Left lobe of liver (tissue), 2 donors: ENCODE measurements at regions not wholly inside any gene's neighbourhood (a gene's known extent, or its start where the extent isn't known, plus 50 kb on each side); places are given as distances from the start of the nearest gene placed in this dataset.

Experiments used
- ATAC-seq: fragments of 200-7000 bp; cut with Tn5 transposase; one replicate; pipeline ENCODE4 v1.9.1; 2020; ENCODE audit warnings: mild to moderate bottlenecking, moderate library complexity
- DNase-seq: peaks from one replicate; pipeline ENCODE4 v3.0.0-alpha.2; 2020; ENCODE audit warnings: low spot score
- donor health status: DM: no; HTN: no; CAD: no; lungs with moderate emphysema.
- donor health status: DM: no; HTN: yes; CAD: no.

GRCh38 chr15:93587059-93587521 is 498.1 kb upstream of the RGMA start:
- DNase-seq, result no peak
- no peak for ATAC-seq

GRCh38 chr15:93585012-93585411 is 496.0 kb upstream of the RGMA start:
- no peak for DNase-seq
- no peak for ATAC-seq

GRCh38 chr15:93583968-93584367 is 495.0 kb upstream of the RGMA start:
- DNase-seq (no peak), ATAC-seq (no peak)

DNA sequence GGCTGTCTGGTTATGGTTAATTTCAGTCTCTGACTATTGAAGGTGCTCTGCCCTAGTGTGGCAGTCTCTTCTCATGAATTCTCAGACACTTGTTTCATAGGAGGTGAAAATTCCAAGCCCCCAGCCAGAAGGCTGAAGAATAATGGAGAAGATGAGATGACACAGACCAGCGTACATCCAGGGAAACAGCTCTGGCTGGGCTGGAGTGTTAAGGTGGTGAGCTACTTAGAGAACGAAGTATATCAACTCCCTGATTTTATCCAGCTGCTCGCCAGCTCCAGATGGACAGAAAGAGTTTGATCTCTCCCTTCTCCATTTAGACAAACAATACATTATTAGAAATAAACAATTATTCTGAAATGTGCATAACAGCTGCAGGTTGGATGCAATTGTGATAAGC is 494.5 kb upstream of the RGMA start:
- DNase-seq (no peak), ATAC-seq (no peak)

GRCh38 chr15:93570527-93570926 is 481.5 kb upstream of the RGMA start:
- DNase-seq (no peak), ATAC-seq (no peak)

GRCh38 chr15:93566762-93567161 is 477.8 kb upstream of the RGMA start:
- DNase-seq, result no peak
- no peak for ATAC-seq

- DNase-seq (no peak), ATAC-seq (no peak)
Observed at GRCh38 chr15:93565201-93565600, 476.2 kb upstream of the RGMA start.

- ATAC-seq (no peak), DNase-seq (no peak)
Observed at GRCh38 chr15:93563218-93563617, 474.2 kb upstream of the RGMA start.

DNA sequence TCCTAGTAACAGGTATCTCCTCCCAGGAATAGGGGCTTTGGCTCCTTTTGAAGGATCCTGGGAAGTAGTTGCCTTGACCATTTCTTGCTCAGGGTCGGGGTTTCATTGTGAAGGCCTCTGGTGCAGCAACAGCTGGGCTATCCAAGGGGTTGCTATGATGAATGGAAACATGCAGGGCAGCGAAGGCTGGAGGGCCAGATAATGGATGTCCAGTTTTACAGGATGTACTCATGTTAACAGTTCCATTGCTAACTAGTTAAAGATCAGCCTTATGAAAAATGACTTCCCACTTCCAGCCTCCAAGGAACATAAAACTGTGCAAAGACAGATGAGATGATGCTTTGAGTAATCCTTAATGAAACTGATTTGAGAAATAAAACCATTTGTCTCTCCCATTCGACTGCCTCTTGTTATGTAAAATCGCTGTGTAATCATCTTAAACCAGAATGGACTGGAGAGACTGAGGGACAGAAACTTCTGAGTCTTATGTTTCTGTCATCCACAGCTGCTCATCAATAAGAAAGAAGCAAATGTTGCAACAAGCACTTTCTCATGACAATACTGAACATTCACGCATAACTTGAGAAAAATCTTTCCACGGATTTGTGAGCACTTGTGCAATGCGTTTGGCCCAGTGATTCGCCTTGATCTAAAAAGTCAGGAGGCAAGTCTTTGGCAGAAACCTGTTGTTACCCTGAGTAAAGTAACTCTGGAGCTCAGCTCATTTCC is 473.5 kb upstream of the RGMA start:
- ATAC-seq (no peak), DNase-seq (no peak)

DNA sequence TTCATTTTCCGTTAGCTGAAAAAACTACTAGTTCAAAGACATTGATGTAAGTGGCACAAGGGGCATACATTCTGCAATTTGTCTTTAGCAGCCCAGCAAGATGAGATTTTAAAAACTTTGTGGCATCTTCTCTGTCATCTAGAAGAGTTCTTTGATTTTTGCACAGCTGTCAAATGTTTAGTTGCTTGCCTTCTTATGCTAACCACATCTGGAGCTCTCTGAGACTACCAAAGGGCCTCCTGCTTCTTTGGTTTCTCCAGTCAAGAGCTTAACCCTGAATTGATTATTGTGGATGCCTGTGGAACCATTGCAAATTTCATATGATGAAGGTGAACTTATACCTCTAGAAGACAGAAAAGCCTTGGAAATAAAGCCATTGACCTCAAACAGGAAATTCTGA is 468.7 kb upstream of the RGMA start:
- ATAC-seq, result no peak
- DNase-seq, result no peak

- DNase-seq, result no peak
- ATAC-seq, result no peak
Observed at GRCh38 chr15:93553167-93553935, 464.3 kb upstream of the RGMA start.

DNA sequence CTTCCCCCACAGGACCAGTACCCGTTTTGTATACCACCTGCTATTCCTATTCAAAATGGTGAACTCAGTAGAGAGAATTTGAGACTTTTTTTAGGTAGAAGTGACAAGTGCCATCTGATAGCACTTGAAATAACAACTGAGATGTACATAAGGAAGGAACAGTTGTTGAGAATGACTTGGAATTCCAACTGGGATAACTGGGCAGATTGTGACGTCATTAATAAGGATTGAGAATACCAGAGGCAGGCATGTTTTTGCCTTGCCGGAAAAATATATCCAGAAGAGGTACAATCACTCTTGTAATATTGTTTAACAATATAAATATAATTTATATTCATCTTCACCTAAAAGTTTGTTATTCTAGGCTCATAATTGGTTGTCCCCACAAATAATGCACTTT is 454.1 kb upstream of the RGMA start:
- DNase-seq, result no peak
- ATAC-seq, result no peak

- DNase-seq (no peak), ATAC-seq (no peak)
Observed at GRCh38 chr15:93527374-93528050, 438.5 kb upstream of the RGMA start.

GRCh38 chr15:93524432-93524831 is 435.4 kb upstream of the RGMA start:
- ATAC-seq (no peak), DNase-seq (no peak)

- ATAC-seq (no peak), DNase-seq (no peak)
Observed at GRCh38 chr15:93523481-93523880, 434.5 kb upstream of the RGMA start.

- ATAC-seq (no peak), DNase-seq (no peak)
Observed at GRCh38 chr15:93520206-93520605, 431.2 kb upstream of the RGMA start.

- DNase-seq, result no peak
- ATAC-seq, result no peak
Observed at GRCh38 chr15:93519599-93519998, 430.6 kb upstream of the RGMA start.

- ATAC-seq, result no peak
Observed at GRCh38 chr15:93517176-93517575, 428.2 kb upstream of the RGMA start.

GRCh38 chr15:93515256-93516051 is 426.4 kb upstream of the RGMA start:
- ATAC-seq, result no peak
- DNase-seq, result no peak

More at GRCh38 chr15:93517176-93517575, 428.2 kb upstream of the RGMA start:
- no peak for DNase-seq

GRCh38 chr15:93506646-93507045 is 417.6 kb upstream of the RGMA start:
- no peak for DNase-seq
- ATAC-seq, result no peak

- no peak for ATAC-seq
- DNase-seq, result no peak
Observed at GRCh38 chr15:93505506-93505905, 416.5 kb upstream of the RGMA start.
